Panc1 (cell line): ENCODE measurements at regions not wholly inside any gene's neighbourhood (a gene's known extent, or its start where the extent isn't known, plus 50 kb on each side); places are given as distances from the start of the nearest gene placed in this dataset.

Source experiments
- ATAC-seq: fragments of 200-7000 bp; cut with Tn5 transposase; 2 replicates; pipeline ENCODE4 v1.9.1; 2020; ENCODE audit warnings: mild to moderate bottlenecking, moderate library complexity
- BruUV-seq: library from RNA; stranded (reverse); fragments of 400-500 nt; replicated peaks from 2 replicates; lab custom pipeline; 2021; lab: Mats Ljungman, UMichigan
- CTCF ChIA-PET: fragments of 300-600 bp; sonication (Branson Sonifier 250); formaldehyde crosslinking; loops from one replicate; lab custom pipeline; 2022; ENCODE audit warnings: antibody characterized with exemption; lab: Charles Lee
- POLR2A ChIA-PET: fragments of 300-600 bp; sonication (Branson Sonifier 250); formaldehyde crosslinking; loops from one replicate; lab custom pipeline; 2022; ENCODE audit warnings: antibody characterized with exemption; lab: Charles Lee
- DNase-seq: peaks from one replicate; pipeline ENCODE4 v3.0.0-alpha.2; 2010; ENCODE audit warnings: low read depth, low spot score
- H3K27ac ChIP-seq: 2 replicates; pipeline ENCODE4 v1.5.1; 2011; ENCODE audit warnings: mild to moderate bottlenecking, low read length, inconsistent platforms
- H3K27me3 ChIP-seq: fragments of 200-500 bp; sonication (Bioruptor generic); 2 replicates; pipeline ENCODE4 v1.6.0; 2014; ENCODE audit warnings: low read length, inconsistent platforms; ENCODE audit not compliant: control insufficient read depth, insufficient read depth
- H3K36me3 ChIP-seq: fragments of 200-500 bp; sonication (Bioruptor generic); 2 replicates; pipeline ENCODE4 v1.5.1; 2014; ENCODE audit warnings: inconsistent platforms, mild to moderate bottlenecking, low read length, moderate library complexity; ENCODE audit not compliant: control insufficient read depth, insufficient read depth
- H3K4me1 ChIP-seq: 2 replicates; pipeline ENCODE4 v1.5.1; 2011; ENCODE audit warnings: inconsistent platforms, mild to moderate bottlenecking, low read length, moderate library complexity; ENCODE audit not compliant: control insufficient read depth, insufficient read depth
- H3K4me3 ChIP-seq, 2 experiments: 2 replicates each; pipeline ENCODE4 v1.5.1; 2011 to 2012; ENCODE audit warnings: low read depth in 2 of 2, low read length in 2 of 2, mild to moderate bottlenecking in 2 of 2, inconsistent platforms in 1 of 2, moderate library complexity in 1 of 2
- H3K9me3 ChIP-seq: fragments of 200-500 bp; sonication (Bioruptor generic); 2 replicates; pipeline ENCODE4 v1.5.1; 2014; ENCODE audit warnings: low read depth, mild to moderate bottlenecking, inconsistent platforms, low read length, moderate library complexity; ENCODE audit not compliant: control insufficient read depth, insufficient read depth
- POLR2AphosphoS5 ChIP-seq: IDR thresholded peaks from 2 replicates; pipeline ENCODE4 v1.6.1; 2012; ENCODE audit warnings: mild to moderate bottlenecking, low read depth, low read length, moderate library complexity
- SIN3A ChIP-seq: IDR thresholded peaks from 2 replicates; pipeline ENCODE4 v1.6.1; 2012; ENCODE audit warnings: low read depth, mild to moderate bottlenecking, low read length, moderate library complexity, borderline replicate concordance; ENCODE audit not compliant: insufficient read depth
- TCF7L2 ChIP-seq: IDR thresholded peaks from 2 replicates; pipeline ENCODE4 v1.6.1; 2011; ENCODE audit warnings: mild to moderate bottlenecking, low read depth, low read length, inconsistent platforms
- in situ Hi-C: cut with HindIII; loops from 2 replicates; pipeline ENCODE4 v1.10.0; 2016; ENCODE audit warnings: low sequenced_read_pairs, low pct_unique_long_range_greater_than_20kb
- intact Hi-C: fragments of 100-400 bp; cut with micrococcal nuclease; formaldehyde crosslinking; loops from one replicate; pipeline ENCODE4 v1.10.0; 2022; ENCODE audit not compliant: unreplicated experiment
- TF ChIP-seq, protein P1 (sequence below), 2 experiments: IDR thresholded peaks; 2 replicates each; pipeline ENCODE4 v1.6.1; 2011 to 2012; ENCODE audit warnings: low read depth in 2 of 2, control low read depth in 1 of 2, low read length in 1 of 2, mild to moderate bottlenecking in 1 of 2, moderate library complexity in 1 of 2; ENCODE audit not compliant: insufficient read depth in 1 of 2
- TF ChIP-seq, protein P2 (sequence below): fragments of 450-650 bp; IDR thresholded peaks from 2 replicates; pipeline ENCODE4 v1.5.1; 2017; ENCODE audit warnings: mild to moderate bottlenecking

DNA sequence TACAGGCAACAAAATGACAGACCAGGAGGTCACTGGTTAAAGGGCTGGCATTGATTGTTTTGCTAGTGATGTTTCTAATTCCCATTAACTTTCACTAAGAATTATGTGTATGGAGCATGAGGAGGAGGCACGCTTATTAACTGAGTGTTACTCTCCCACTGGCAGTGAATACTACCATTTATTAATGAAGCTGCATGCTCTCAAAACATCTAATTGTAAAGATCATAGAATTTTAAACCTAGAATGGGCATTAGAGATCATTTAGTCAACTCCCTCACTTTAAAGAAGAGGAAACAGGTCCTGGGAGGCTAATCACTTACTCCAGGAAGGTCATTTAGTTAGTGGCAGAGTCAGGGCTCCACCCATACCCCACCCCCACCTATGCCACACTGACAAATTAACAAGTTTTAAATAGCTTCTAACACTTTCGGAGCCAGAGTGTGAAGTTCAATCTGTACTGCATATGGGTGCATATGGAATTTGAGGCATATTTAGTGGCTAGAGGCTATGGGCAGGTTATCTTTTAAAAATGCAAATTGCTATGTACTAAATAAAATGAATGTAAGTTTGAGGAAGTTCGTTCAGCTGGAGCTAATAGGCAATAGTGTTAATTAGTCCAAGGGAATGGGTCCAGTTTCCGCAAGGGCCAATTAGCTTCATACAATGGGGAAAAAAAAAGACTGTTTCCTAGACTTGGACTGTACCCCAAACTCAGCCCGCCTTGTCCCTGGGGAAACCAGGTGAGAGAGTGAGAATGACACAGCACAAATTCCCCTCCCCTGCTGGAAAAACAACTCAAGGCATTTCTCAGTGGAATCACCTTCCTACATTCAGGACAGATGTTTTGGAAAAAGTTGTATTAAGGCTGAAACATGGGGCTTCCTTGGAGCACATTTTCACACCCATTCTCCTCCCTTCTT lies 178.8 kb downstream of the ICOS start:
- ChIA-PET CTCF (no interaction called here), POLR2A (no interaction called here)
- no peaks in the 10 kb centered on the region for H3K36me3 ChIP-seq
- H3K4me1 ChIP-seq: no peaks in the 10 kb centered on the region
- DNase-seq (no peak), ATAC-seq (no peak)
- in situ Hi-C loops: no loop called here
- intact Hi-C loops: no loop called here
- TF ChIP-seq POLR2AphosphoS5: no peak
- H3K27ac ChIP-seq: no peak overlapping the region
- no peak overlapping the region for H3K4me3 ChIP-seq
- peaks cover 9% of the 10 kb centered on the region; the same call in 1 of the 2 replicates for H3K27me3 ChIP-seq
- no peaks in the 10 kb centered on the region for H3K9me3 ChIP-seq
- no TSS peak for BruUV-seq

DNA sequence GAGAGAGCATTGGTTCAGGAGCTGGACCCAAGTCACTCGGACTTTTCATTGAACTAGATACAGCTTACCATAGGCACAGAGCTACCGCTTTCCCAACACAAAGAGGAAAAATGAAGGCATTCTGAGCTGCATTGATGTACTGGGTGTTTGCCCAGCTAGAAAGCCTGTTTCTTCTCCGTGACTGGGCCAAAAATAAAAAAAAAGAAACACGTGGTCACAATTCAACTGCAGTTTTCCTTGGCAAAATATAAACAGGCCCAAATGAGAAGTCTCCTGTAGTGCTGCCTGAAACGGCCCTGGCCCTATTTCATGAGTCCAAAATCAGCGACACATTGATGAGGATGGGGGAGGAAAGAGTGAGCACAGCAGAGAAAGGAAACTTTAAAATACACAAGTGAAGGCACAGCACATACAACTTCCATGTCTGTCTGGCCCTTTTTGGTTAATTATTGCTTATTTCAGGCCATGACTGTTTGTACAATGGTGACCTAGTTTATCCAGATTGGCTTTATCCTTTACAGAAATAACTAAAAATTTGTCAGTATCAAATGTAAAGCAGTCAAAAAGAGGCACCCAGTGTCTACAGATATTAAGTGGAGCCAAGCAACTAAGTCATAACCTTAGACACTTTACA lies 179.7 kb downstream of the ICOS start:
- H3K27me3 ChIP-seq: peaks cover 12% of the 10 kb centered on the region
- CTCF ChIA-PET: no interaction called here
- H3K27ac ChIP-seq: no peak overlapping the region
- H3K9me3 ChIP-seq: no peaks in the 10 kb centered on the region
- ATAC-seq: no peak
- intact Hi-C loops: no loop called here
- POLR2A ChIA-PET: no interaction called here
- no peak overlapping the region for H3K4me3 ChIP-seq
- no peaks in the 10 kb centered on the region for H3K36me3 ChIP-seq
- no peak for DNase-seq
- in situ Hi-C loops: no loop called here
- H3K4me1 ChIP-seq: no peaks in the 10 kb centered on the region
- no TSS peak for BruUV-seq
- TF ChIP-seq TCF7L2 (no peak), SIN3A (no peak), POLR2AphosphoS5 (no peak)
- TF ChIP-seq, protein P1, sequence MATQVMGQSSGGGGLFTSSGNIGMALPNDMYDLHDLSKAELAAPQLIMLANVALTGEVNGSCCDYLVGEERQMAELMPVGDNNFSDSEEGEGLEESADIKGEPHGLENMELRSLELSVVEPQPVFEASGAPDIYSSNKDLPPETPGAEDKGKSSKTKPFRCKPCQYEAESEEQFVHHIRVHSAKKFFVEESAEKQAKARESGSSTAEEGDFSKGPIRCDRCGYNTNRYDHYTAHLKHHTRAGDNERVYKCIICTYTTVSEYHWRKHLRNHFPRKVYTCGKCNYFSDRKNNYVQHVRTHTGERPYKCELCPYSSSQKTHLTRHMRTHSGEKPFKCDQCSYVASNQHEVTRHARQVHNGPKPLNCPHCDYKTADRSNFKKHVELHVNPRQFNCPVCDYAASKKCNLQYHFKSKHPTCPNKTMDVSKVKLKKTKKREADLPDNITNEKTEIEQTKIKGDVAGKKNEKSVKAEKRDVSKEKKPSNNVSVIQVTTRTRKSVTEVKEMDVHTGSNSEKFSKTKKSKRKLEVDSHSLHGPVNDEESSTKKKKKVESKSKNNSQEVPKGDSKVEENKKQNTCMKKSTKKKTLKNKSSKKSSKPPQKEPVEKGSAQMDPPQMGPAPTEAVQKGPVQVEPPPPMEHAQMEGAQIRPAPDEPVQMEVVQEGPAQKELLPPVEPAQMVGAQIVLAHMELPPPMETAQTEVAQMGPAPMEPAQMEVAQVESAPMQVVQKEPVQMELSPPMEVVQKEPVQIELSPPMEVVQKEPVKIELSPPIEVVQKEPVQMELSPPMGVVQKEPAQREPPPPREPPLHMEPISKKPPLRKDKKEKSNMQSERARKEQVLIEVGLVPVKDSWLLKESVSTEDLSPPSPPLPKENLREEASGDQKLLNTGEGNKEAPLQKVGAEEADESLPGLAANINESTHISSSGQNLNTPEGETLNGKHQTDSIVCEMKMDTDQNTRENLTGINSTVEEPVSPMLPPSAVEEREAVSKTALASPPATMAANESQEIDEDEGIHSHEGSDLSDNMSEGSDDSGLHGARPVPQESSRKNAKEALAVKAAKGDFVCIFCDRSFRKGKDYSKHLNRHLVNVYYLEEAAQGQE (IDR thresholded peaks at IDR 0.05; ENCODE audit: insufficient read depth in 1 of 2, low read depth in 2 of 2, low read length in 1 of 2): no peak
- TF ChIP-seq, protein P2, sequence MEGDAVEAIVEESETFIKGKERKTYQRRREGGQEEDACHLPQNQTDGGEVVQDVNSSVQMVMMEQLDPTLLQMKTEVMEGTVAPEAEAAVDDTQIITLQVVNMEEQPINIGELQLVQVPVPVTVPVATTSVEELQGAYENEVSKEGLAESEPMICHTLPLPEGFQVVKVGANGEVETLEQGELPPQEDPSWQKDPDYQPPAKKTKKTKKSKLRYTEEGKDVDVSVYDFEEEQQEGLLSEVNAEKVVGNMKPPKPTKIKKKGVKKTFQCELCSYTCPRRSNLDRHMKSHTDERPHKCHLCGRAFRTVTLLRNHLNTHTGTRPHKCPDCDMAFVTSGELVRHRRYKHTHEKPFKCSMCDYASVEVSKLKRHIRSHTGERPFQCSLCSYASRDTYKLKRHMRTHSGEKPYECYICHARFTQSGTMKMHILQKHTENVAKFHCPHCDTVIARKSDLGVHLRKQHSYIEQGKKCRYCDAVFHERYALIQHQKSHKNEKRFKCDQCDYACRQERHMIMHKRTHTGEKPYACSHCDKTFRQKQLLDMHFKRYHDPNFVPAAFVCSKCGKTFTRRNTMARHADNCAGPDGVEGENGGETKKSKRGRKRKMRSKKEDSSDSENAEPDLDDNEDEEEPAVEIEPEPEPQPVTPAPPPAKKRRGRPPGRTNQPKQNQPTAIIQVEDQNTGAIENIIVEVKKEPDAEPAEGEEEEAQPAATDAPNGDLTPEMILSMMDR: no peak

DNA sequence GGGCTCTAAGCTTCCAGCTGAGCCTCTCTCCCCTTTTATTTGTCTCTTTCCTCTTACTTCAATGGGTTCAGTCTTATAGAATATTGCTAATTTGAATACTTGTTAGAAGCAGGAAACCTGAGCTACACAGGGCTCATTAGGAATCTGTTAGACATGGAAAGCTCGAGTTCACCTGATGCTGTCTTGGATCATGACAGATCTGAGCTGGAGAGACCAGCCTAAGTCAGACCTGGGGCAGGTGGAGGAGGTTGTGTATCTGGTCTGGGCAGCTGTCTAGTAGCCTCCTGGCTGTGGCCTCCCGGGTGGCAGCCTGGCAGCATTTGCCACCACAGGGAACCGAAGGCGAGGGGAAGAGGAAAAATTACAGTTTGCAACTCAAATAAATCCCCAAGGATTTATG lies 185.9 kb downstream of the ICOS start:
- H3K9me3 ChIP-seq: no peaks in the 10 kb centered on the region
- in situ Hi-C loops (no loop called here), intact Hi-C loops (no loop called here)
- H3K27ac ChIP-seq: no peak overlapping the region
- H3K27me3 ChIP-seq: peaks cover 14% of the 10 kb centered on the region
- H3K4me3 ChIP-seq: no peak overlapping the region
- ChIA-PET CTCF (no interaction called here), POLR2A (no interaction called here)
- H3K4me1 ChIP-seq: no peaks in the 10 kb centered on the region
- DNase-seq (no peak), ATAC-seq (no peak)
- no TSS peak for BruUV-seq
- H3K36me3 ChIP-seq: no peaks in the 10 kb centered on the region
- TF ChIP-seq POLR2AphosphoS5 (no peak), TCF7L2 (no peak), SIN3A (no peak)
- TF ChIP-seq, protein P2: no peak
- TF ChIP-seq, protein P1 (IDR thresholded peaks at IDR 0.05; ENCODE audit: insufficient read depth in 1 of 2, low read depth in 2 of 2, low read length in 1 of 2): no peak
